Esophagus squamous epithelium (tissue), 4 donors: ENCODE measurements at regions not wholly inside any gene's neighbourhood (a gene's known extent, or its start where the extent isn't known, plus 50 kb on each side); places are given as distances from the start of the nearest gene placed in this dataset.

Experiments used
- POLR2A ChIP-seq, 4 donors: fragments of 450-650 bp; IDR thresholded peaks; one replicate each; pipeline ENCODE4 v1.6.1; 2017; ENCODE audit warnings: antibody characterized with exemption in 4 of 4, mild to moderate bottlenecking in 4 of 4, moderate library complexity in 3 of 4
- TF ChIP-seq, protein P1 (sequence below), 6 experiments: fragments of 450-650 bp in 4 of 6; fragments of 200-600 bp in 2 of 6; sonication (generic) in 2 of 6; IDR thresholded peaks; one replicate each; pipeline ENCODE4 v1.5.1; 2016 to 2019; ENCODE audit warnings: antibody characterized with exemption in 6 of 6, mild to moderate bottlenecking in 4 of 6, moderate library complexity in 4 of 6

DNA sequence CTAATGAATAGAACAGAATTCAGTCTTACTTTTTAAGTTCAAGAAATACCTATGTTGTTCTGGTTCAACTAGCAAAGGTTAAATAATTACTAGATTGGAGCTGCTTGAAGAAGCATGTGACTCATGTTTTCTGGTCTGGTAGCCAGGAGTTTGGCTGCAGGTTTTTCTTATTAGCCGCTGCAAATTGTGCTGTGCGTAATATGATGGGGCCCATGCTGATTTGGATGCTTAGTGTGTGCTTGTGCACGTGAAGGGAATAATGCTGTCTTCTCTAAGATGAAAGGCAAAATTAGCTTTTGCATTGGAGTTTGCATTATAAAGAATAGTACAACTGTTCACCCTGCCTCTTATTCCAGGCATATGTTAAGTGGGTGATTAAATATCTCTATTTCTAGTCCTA is 219.6 kb downstream of the SNCA start:
- TF ChIP-seq, protein P1, sequence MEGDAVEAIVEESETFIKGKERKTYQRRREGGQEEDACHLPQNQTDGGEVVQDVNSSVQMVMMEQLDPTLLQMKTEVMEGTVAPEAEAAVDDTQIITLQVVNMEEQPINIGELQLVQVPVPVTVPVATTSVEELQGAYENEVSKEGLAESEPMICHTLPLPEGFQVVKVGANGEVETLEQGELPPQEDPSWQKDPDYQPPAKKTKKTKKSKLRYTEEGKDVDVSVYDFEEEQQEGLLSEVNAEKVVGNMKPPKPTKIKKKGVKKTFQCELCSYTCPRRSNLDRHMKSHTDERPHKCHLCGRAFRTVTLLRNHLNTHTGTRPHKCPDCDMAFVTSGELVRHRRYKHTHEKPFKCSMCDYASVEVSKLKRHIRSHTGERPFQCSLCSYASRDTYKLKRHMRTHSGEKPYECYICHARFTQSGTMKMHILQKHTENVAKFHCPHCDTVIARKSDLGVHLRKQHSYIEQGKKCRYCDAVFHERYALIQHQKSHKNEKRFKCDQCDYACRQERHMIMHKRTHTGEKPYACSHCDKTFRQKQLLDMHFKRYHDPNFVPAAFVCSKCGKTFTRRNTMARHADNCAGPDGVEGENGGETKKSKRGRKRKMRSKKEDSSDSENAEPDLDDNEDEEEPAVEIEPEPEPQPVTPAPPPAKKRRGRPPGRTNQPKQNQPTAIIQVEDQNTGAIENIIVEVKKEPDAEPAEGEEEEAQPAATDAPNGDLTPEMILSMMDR (IDR thresholded peaks at IDR 0.05) = no peak
- TF ChIP-seq POLR2A (IDR thresholded peaks at IDR 0.05) = no peak
